ENCODE measurements at regions not wholly inside any gene's neighbourhood (a gene's known extent, or its start where the extent isn't known, plus 50 kb on each side); places are given as distances from the start of the nearest gene placed in this dataset.

GRCh38 chr17:14733376-14733775, 432.5 kb downstream of the HS3ST3B1 start:
- TF ChIP-seq, protein P1, sequence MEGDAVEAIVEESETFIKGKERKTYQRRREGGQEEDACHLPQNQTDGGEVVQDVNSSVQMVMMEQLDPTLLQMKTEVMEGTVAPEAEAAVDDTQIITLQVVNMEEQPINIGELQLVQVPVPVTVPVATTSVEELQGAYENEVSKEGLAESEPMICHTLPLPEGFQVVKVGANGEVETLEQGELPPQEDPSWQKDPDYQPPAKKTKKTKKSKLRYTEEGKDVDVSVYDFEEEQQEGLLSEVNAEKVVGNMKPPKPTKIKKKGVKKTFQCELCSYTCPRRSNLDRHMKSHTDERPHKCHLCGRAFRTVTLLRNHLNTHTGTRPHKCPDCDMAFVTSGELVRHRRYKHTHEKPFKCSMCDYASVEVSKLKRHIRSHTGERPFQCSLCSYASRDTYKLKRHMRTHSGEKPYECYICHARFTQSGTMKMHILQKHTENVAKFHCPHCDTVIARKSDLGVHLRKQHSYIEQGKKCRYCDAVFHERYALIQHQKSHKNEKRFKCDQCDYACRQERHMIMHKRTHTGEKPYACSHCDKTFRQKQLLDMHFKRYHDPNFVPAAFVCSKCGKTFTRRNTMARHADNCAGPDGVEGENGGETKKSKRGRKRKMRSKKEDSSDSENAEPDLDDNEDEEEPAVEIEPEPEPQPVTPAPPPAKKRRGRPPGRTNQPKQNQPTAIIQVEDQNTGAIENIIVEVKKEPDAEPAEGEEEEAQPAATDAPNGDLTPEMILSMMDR (IDR thresholded peaks at IDR 0.05): no peak
- no peak for TF ChIP-seq POLR2A (IDR thresholded peaks at IDR 0.05)

Data from uterus (tissue), 2 donors.